ENCODE measurements at regions not wholly inside any gene's neighbourhood (a gene's known extent, or its start where the extent isn't known, plus 50 kb on each side); places are given as distances from the start of the nearest gene placed in this dataset.

GRCh38 chr16:17560548-17560947 lies 89.8 kb upstream of the XYLT1 start:
- TF ChIP-seq POLR2AphosphoS5 (IDR thresholded peaks at IDR 0.05; ENCODE audit: low read depth, low read length): no peak
- no peak for TF ChIP-seq REST (IDR thresholded peaks at IDR 0.05; ENCODE audit: insufficient read depth in 1 of 2, low read depth in 2 of 2, low read length in 2 of 2)
- no peak for TF ChIP-seq TAF1 (IDR thresholded peaks at IDR 0.05; ENCODE audit: borderline replicate concordance, insufficient read depth, low read length)
- no peak for TF ChIP-seq SIN3A (IDR thresholded peaks at IDR 0.05; ENCODE audit: borderline replicate concordance, insufficient read depth, low read length)
- TF ChIP-seq FOXP2 (optimal IDR thresholded peaks at IDR 0.05; ENCODE audit: borderline replicate concordance, extremely low read depth, extremely low read length, insufficient read depth): no peak

- TF ChIP-seq TAF1 (IDR thresholded peaks at IDR 0.05; ENCODE audit: borderline replicate concordance, insufficient read depth, low read length) (no peak), SIN3A (IDR thresholded peaks at IDR 0.05; ENCODE audit: borderline replicate concordance, insufficient read depth, low read length) (no peak), REST (IDR thresholded peaks at IDR 0.05; ENCODE audit: insufficient read depth in 1 of 2, low read depth in 2 of 2, low read length in 2 of 2) (no peak), POLR2AphosphoS5 (IDR thresholded peaks at IDR 0.05; ENCODE audit: low read depth, low read length) (no peak), FOXP2 (optimal IDR thresholded peaks at IDR 0.05; ENCODE audit: borderline replicate concordance, extremely low read depth, extremely low read length, insufficient read depth) (no peak)
These were observed 88.6 kb upstream of the XYLT1 start for GRCh38 chr16:17559394-17559793.

GRCh38 chr16:17557949-17558348 lies 87.2 kb upstream of the XYLT1 start:
- TF ChIP-seq POLR2AphosphoS5 (IDR thresholded peaks at IDR 0.05; ENCODE audit: low read depth, low read length) (no peak), TAF1 (IDR thresholded peaks at IDR 0.05; ENCODE audit: borderline replicate concordance, insufficient read depth, low read length) (no peak), FOXP2 (optimal IDR thresholded peaks at IDR 0.05; ENCODE audit: borderline replicate concordance, extremely low read depth, extremely low read length, insufficient read depth) (no peak), REST (IDR thresholded peaks at IDR 0.05; ENCODE audit: insufficient read depth in 1 of 2, low read depth in 2 of 2, low read length in 2 of 2) (no peak), SIN3A (IDR thresholded peaks at IDR 0.05; ENCODE audit: borderline replicate concordance, insufficient read depth, low read length) (no peak)

GRCh38 chr16:17557480-17557879 lies 86.7 kb upstream of the XYLT1 start:
- TF ChIP-seq REST (IDR thresholded peaks at IDR 0.05; ENCODE audit: insufficient read depth in 1 of 2, low read depth in 2 of 2, low read length in 2 of 2) (no peak), TAF1 (IDR thresholded peaks at IDR 0.05; ENCODE audit: borderline replicate concordance, insufficient read depth, low read length) (no peak), FOXP2 (optimal IDR thresholded peaks at IDR 0.05; ENCODE audit: borderline replicate concordance, extremely low read depth, extremely low read length, insufficient read depth) (no peak), SIN3A (IDR thresholded peaks at IDR 0.05; ENCODE audit: borderline replicate concordance, insufficient read depth, low read length) (no peak), POLR2AphosphoS5 (IDR thresholded peaks at IDR 0.05; ENCODE audit: low read depth, low read length) (no peak)
